H1 (cell line): ENCODE measurements at regions not wholly inside any gene's neighbourhood (a gene's known extent, or its start where the extent isn't known, plus 50 kb on each side); places are given as distances from the start of the nearest gene placed in this dataset.

Source experiments
- CTCF ChIA-PET: fragments of 300-600 bp; sonication (Branson Sonifier 250); formaldehyde crosslinking; loops from one replicate; lab custom pipeline; 2021; ENCODE audit not compliant: partially characterized antibody; lab: Charles Lee
- POLR2A ChIA-PET: fragments of 300-600 bp; sonication (Branson Sonifier 250); formaldehyde crosslinking; loops from one replicate; lab custom pipeline; 2021; ENCODE audit warnings: inconsistent platforms; ENCODE audit not compliant: partially characterized antibody; lab: Charles Lee
- DNase-seq, 2 experiments: peaks; one replicate each; pipeline versions ENCODE4 v3.0.0 to v3.0.0-alpha.2; 2010 to 2022; ENCODE audit warnings: low spot score in 2 of 2, low read depth in 1 of 2, mixed read lengths in 1 of 2
- FAIRE-seq: peaks from 2 replicates; lab custom pipeline; 2011; peaks lifted over from hg19 to GRCh38; lab: Jason Lieb, UNC
- H2AFZ ChIP-seq: 2 replicates; pipeline ENCODE4 v1.8.1; 2012; ENCODE audit warnings: low read length, inconsistent platforms
- H2AK5ac ChIP-seq: 2 replicates; pipeline ENCODE4 v1.6.1; 2013; ENCODE audit warnings: low read depth, low read length
- H2BK120ac ChIP-seq: replicated peaks from 2 replicates; pipeline ENCODE3; 2013; ENCODE audit warnings: low read depth, low read length, inconsistent platforms
- H2BK12ac ChIP-seq: 2 replicates; pipeline ENCODE4 v1.6.1; 2013; ENCODE audit warnings: low read depth, low read length
- H2BK15ac ChIP-seq: 2 replicates; pipeline ENCODE4 v1.6.1; 2013; ENCODE audit warnings: low read length
- H2BK20ac ChIP-seq: 2 replicates; pipeline ENCODE4 v1.6.1; 2013; ENCODE audit warnings: low read length
- H2BK5ac ChIP-seq: 2 replicates; pipeline ENCODE4 v1.6.1; 2013; ENCODE audit warnings: low read depth, low read length
- H3K14ac ChIP-seq: 2 replicates; pipeline ENCODE4 v1.6.1; 2013; ENCODE audit warnings: inconsistent platforms; ENCODE audit not compliant: insufficient read length
- H3K18ac ChIP-seq: 2 replicates; pipeline ENCODE4 v1.6.1; 2013; ENCODE audit warnings: low read length; ENCODE audit errors: extremely low read depth
- H3K23ac ChIP-seq: 2 replicates; pipeline ENCODE4 v1.6.1; 2013; ENCODE audit warnings: inconsistent platforms; ENCODE audit not compliant: insufficient read length
- H3K23me2 ChIP-seq: 2 replicates; pipeline ENCODE4 v1.6.1; 2013; ENCODE audit warnings: low read depth, low read length
- H3K27ac ChIP-seq: 2 replicates; pipeline ENCODE4 v1.6.1; 2011; ENCODE audit warnings: low read depth, low read length, inconsistent platforms
- H3K27me3 ChIP-seq, 4 experiments: replicated peaks in 1 of 4; 1 replicate in 1 of 4; 2 replicates in 3 of 4; pipeline versions ENCODE4 v1.6.1 to v1.8.1; 2011 to 2013; ENCODE audit warnings: low read length in 3 of 4, mild to moderate bottlenecking in 3 of 4, inconsistent platforms in 2 of 4, mixed read lengths in 2 of 4, moderate library complexity in 1 of 4; ENCODE audit not compliant: control insufficient read depth in 3 of 4, insufficient read depth in 3 of 4; ENCODE audit errors: extremely low read depth in 1 of 4
- H3K36me3 ChIP-seq, 4 experiments: 2 replicates each; pipeline versions ENCODE4 v1.6.1 to v1.8.1; 2011 to 2013; ENCODE audit warnings: mild to moderate bottlenecking in 4 of 4, low read length in 3 of 4, moderate library complexity in 2 of 4, control low read depth in 1 of 4, inconsistent platforms in 1 of 4; ENCODE audit not compliant: insufficient read depth in 4 of 4, control insufficient read depth in 2 of 4
- H3K4ac ChIP-seq: replicated peaks from 2 replicates; pipeline ENCODE3; 2013; ENCODE audit warnings: low read length, low read depth, mixed read lengths, inconsistent platforms; ENCODE audit not compliant: insufficient read length
- H3K4me1 ChIP-seq, 4 experiments: replicated peaks in 1 of 4; 1 replicate in 1 of 4; 2 replicates in 3 of 4; pipeline versions ENCODE4 v1.6.1 to v1.8.1; 2011 to 2013; ENCODE audit warnings: low read length in 3 of 4, inconsistent platforms in 2 of 4, mixed read lengths in 1 of 4; ENCODE audit not compliant: insufficient read depth in 4 of 4, control insufficient read depth in 3 of 4
- H3K4me2 ChIP-seq, 2 experiments: 2 replicates each; pipeline versions ENCODE4 v1.6.1 to v1.8.1; 2011 to 2013; ENCODE audit warnings: low read depth in 2 of 2, low read length in 2 of 2, control low read depth in 1 of 2, inconsistent platforms in 1 of 2, mild to moderate bottlenecking in 1 of 2; ENCODE audit not compliant: insufficient read depth in 1 of 2
- H3K4me3 ChIP-seq, 4 experiments: fragments of 200-600, 300-600 bp in 1 of 4; sonication (generic), shearing (Covaris generic), sonication (Bioruptor Twin) in 1 of 4; 2 replicates each; pipeline versions ENCODE4 v1.5.1 to v1.8.1; 2011 to 2016; ENCODE audit warnings: low read length in 4 of 4, low read depth in 3 of 4, control low read depth in 2 of 4, inconsistent platforms in 2 of 4, mild to moderate bottlenecking in 2 of 4, mixed read lengths in 1 of 4, moderate library complexity in 1 of 4; ENCODE audit not compliant: insufficient read depth in 2 of 4; ENCODE audit errors: extremely low read depth in 1 of 4
- H3K56ac ChIP-seq: replicated peaks from 2 replicates; pipeline ENCODE3; 2013; ENCODE audit warnings: low read depth, mild to moderate bottlenecking, mixed read lengths, low read length, inconsistent platforms; ENCODE audit not compliant: insufficient read length
- H3K79me1 ChIP-seq: 2 replicates; pipeline ENCODE4 v1.6.1; 2013; ENCODE audit warnings: low read depth, low read length, control low read depth
- H3K79me2 ChIP-seq, 2 experiments: 2 replicates each; pipeline versions ENCODE4 v1.6.1 to v1.8.1; 2012 to 2013; ENCODE audit warnings: low read length in 2 of 2, mild to moderate bottlenecking in 2 of 2, inconsistent platforms in 1 of 2; ENCODE audit not compliant: insufficient read depth in 2 of 2, control insufficient read depth in 1 of 2
- H3K9ac ChIP-seq, 4 experiments: replicated peaks in 1 of 4; 1 replicate in 1 of 4; 2 replicates in 3 of 4; pipeline versions ENCODE4 v1.6.1 to v1.8.1; 2011 to 2013; ENCODE audit warnings: low read depth in 3 of 4, low read length in 3 of 4, control low read depth in 2 of 4, mild to moderate bottlenecking in 2 of 4, moderate library complexity in 2 of 4, inconsistent platforms in 1 of 4; ENCODE audit errors: extremely low read depth in 1 of 4
- H3K9me3 ChIP-seq, 2 experiments: 2 replicates each; pipeline versions ENCODE4 v1.6.1 to v1.8.1; 2012 to 2013; ENCODE audit warnings: mild to moderate bottlenecking in 2 of 2, moderate library complexity in 2 of 2, control low read depth in 1 of 2, inconsistent platforms in 1 of 2, low read depth in 1 of 2, low read length in 1 of 2, mixed read lengths in 1 of 2; ENCODE audit not compliant: insufficient read depth in 2 of 2
- H4K20me1 ChIP-seq, 2 experiments: replicated peaks in 1 of 2; 2 replicates each; pipeline versions ENCODE3 to v1.8.1; 2011 to 2013; ENCODE audit warnings: inconsistent platforms in 2 of 2, low read length in 2 of 2, mild to moderate bottlenecking in 1 of 2; ENCODE audit not compliant: insufficient read depth in 2 of 2, control insufficient read depth in 1 of 2
- H4K5ac ChIP-seq: 2 replicates; pipeline ENCODE4 v1.6.1; 2013; ENCODE audit warnings: low read length, low read depth, mixed read lengths, inconsistent platforms; ENCODE audit not compliant: insufficient read length
- H4K8ac ChIP-seq: 2 replicates; pipeline ENCODE4 v1.8.0; 2013; ENCODE audit warnings: mild to moderate bottlenecking, moderate library complexity, low read length, inconsistent platforms; ENCODE audit not compliant: insufficient read depth; ENCODE audit errors: extremely low read depth
- H4K91ac ChIP-seq: replicated peaks from 2 replicates; pipeline ENCODE3; 2013; ENCODE audit warnings: low read length, mixed read lengths, inconsistent platforms; ENCODE audit not compliant: insufficient read length
- KDM5A ChIP-seq: fragments of 200-600 bp; IDR thresholded peaks from 2 replicates; pipeline ENCODE4 v1.7.1; 2012; ENCODE audit warnings: mild to moderate bottlenecking, low read length, inconsistent platforms, mixed read lengths
- RAD21 ChIP-seq, 2 experiments: IDR thresholded peaks in 1 of 2; conservative IDR thresholded peaks in 1 of 2; 2 replicates each; pipeline ENCODE4 v1.6.1; 2011; ENCODE audit warnings: low read depth in 2 of 2, low read length in 2 of 2, improper control_type of control experiment in 1 of 2, inconsistent platforms in 1 of 2, mild to moderate bottlenecking in 1 of 2, moderate library complexity in 1 of 2
- WGBS, 2 experiments: shearing (Covaris generic) in 1 of 2; methylation state at CpG; one replicate each; pipeline versions ENCODE4 v1.1.6 to v1.1.7; 2013 to 2015; ENCODE audit warnings: low lambda C conversion rate in 2 of 2, mixed read lengths in 2 of 2, inconsistent platforms in 1 of 2, low coverage in 1 of 2, missing lambda C conversion rate in 1 of 2; ENCODE audit not compliant: insufficient replicate concordance in 2 of 2, insufficient coverage in 1 of 2, insufficient read length in 1 of 2; ENCODE audit errors: extremely low coverage in 1 of 2, missing lambda C conversion rate in 1 of 2; 5-methylcytosine and 5-hydroxymethylcytosine counted together
- TF ChIP-seq, protein P1 (sequence below), 3 experiments: IDR thresholded peaks; 1 replicate in 2 of 3; 2 replicates in 1 of 3; pipeline versions ENCODE4 v1.5.1 to v1.6.1; 2011; ENCODE audit warnings: low read length in 3 of 3, mild to moderate bottlenecking in 3 of 3, inconsistent platforms in 2 of 3, low read depth in 1 of 3, moderate library complexity in 1 of 3; ENCODE audit not compliant: insufficient read depth in 1 of 3; ENCODE audit errors: control extremely low read depth in 1 of 3

DNA sequence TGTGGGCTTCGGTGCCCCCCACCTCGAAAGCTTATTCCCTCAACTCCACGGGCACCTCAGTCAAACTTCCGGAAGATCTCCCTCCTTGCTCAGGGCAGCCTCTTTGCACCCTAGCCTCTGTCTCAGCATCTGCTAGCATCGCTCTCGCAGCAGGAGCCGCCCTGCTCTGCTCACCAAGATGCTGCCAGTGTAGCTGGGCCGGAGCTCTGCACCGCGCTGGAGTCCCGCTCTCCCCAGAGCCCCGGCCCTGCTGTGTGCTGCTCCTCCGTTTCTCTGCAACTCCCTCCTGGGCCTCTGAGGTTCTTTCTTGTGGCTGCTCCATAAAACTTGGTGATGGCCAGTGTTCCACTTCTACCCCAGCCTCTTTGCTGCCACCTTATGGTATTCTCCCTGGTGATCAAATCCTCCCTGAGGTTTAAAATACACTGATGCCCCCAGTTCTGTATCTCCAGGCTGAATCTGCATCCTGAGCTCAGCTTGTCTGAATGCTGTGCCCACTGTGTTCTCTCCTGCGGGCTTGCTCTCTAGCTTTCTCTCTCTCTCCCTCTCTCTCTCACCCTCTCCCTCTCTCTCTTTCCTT is 198.0 kb downstream of the UQCRFS1 start:
- H2AK5ac ChIP-seq, result no peak overlapping the region
- no peak overlapping the region for H2BK5ac ChIP-seq
- no peaks in the 10 kb centered on the region for H3K79me1 ChIP-seq
- H2BK120ac ChIP-seq, result no peak overlapping the region
- 77% methylated on average over 14 of the region's 14 CpGs; no CpG with 5 or more reads in 1 of the 2 experiments for WGBS, 2 experiments
- no peak overlapping the region for H3K14ac ChIP-seq
- no peak overlapping the region for H3K18ac ChIP-seq
- DNase-seq (no peak), FAIRE-seq (no peak)
- H2BK15ac ChIP-seq, result no peak overlapping the region
- H4K91ac ChIP-seq, result no peak overlapping the region
- ChIA-PET POLR2A (no interaction called here), CTCF (interaction anchor here (0.7 to 3.9 kb wide), 11 partner anchors 9 to 281 kb away, joined by 3 to 35 read pairs (median 4); no protein-coding TSS in a partner anchor)
- H2AFZ ChIP-seq, result no peak overlapping the region
- H3K23me2 ChIP-seq, result peaks cover 3% of the 10 kb centered on the region; the same call in 1 of the 2 replicates
- peaks cover 0 to 2% (median under 1%) of the 10 kb centered on the region in 4 experiments; a peak in 3 of 7 replicates for H3K4me1 ChIP-seq
- H2BK12ac ChIP-seq, result 0 out of 2 replicates have a peak overlapping the region, but pooled peaks have one; percentile 60
- no peak overlapping the region for H4K5ac ChIP-seq
- H3K27ac ChIP-seq, result no peak overlapping the region
- H3K4me2 ChIP-seq, result no peak overlapping the region
- H3K36me3 ChIP-seq, result no peaks in the 10 kb centered on the region
- H4K20me1 ChIP-seq, result no peaks in the 10 kb centered on the region
- no peak overlapping the region for H3K4me3 ChIP-seq
- no peak overlapping the region for H3K23ac ChIP-seq
- H3K9ac ChIP-seq, result no peak overlapping the region
- no peaks in the 10 kb centered on the region for H3K9me3 ChIP-seq
- H4K8ac ChIP-seq, result no peak overlapping the region
- no peak overlapping the region for H3K4ac ChIP-seq
- no peaks in the 10 kb centered on the region for H3K79me2 ChIP-seq
- no peak overlapping the region for H3K56ac ChIP-seq
- no peaks in the 10 kb centered on the region; a peak in 2 of 7 replicates for H3K27me3 ChIP-seq
- peak; percentile 22 to 43; a peak in 3 of 4 replicates for TF ChIP-seq RAD21 (IDR thresholded peaks at IDR 0.05 in 1 of 2, conservative IDR thresholded peaks at IDR 0.05 in 1 of 2; ENCODE audit: low read depth in 2 of 2, low read length in 2 of 2)
- TF ChIP-seq, protein P1, sequence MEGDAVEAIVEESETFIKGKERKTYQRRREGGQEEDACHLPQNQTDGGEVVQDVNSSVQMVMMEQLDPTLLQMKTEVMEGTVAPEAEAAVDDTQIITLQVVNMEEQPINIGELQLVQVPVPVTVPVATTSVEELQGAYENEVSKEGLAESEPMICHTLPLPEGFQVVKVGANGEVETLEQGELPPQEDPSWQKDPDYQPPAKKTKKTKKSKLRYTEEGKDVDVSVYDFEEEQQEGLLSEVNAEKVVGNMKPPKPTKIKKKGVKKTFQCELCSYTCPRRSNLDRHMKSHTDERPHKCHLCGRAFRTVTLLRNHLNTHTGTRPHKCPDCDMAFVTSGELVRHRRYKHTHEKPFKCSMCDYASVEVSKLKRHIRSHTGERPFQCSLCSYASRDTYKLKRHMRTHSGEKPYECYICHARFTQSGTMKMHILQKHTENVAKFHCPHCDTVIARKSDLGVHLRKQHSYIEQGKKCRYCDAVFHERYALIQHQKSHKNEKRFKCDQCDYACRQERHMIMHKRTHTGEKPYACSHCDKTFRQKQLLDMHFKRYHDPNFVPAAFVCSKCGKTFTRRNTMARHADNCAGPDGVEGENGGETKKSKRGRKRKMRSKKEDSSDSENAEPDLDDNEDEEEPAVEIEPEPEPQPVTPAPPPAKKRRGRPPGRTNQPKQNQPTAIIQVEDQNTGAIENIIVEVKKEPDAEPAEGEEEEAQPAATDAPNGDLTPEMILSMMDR (IDR thresholded peaks at IDR 0.05; ENCODE audit: control extremely low read depth in 1 of 3, insufficient read depth in 1 of 3, low read depth in 1 of 3, low read length in 3 of 3), result peak in 2 of 3 experiments; percentile 9 to 20; a peak in 1 of 4 replicates
- no peak for TF ChIP-seq KDM5A
- no peak overlapping the region for H2BK20ac ChIP-seq
